IMR-90 (cell line): ENCODE measurements at regions not wholly inside any gene's neighbourhood (a gene's known extent, or its start where the extent isn't known, plus 50 kb on each side); places are given as distances from the start of the nearest gene placed in this dataset.

Experiments used
- ATAC-seq: fragments of 200-7000 bp; cut with Tn5 transposase; 2 replicates; pipeline ENCODE4 v1.9.1; 2020; ENCODE audit warnings: low read depth, mild to moderate bottlenecking, moderate library complexity
- BruUV-seq: library from RNA; stranded (reverse); fragments of 400-500 nt; replicated peaks from 2 replicates; lab custom pipeline; 2021; lab: Mats Ljungman, UMichigan
- CTCF ChIA-PET: fragments of 300-600 bp; formaldehyde crosslinking; extraction: SDS; loops from one replicate; lab custom pipeline; 2021; ENCODE audit warnings: antibody characterized with exemption; lab: Yijun Ruan, JAX
- POLR2A ChIA-PET: fragments of 300-600 bp; sonication (Branson Sonifier 250); formaldehyde crosslinking; loops from one replicate; lab custom pipeline; 2022; ENCODE audit warnings: antibody characterized with exemption; ENCODE audit not compliant: unreplicated experiment; lab: Charles Lee
- DNase-seq: peaks from one replicate; pipeline ENCODE4 v3.0.0; 2013
- H2AFZ ChIP-seq: replicated peaks from 2 replicates; pipeline ENCODE3; 2013; ENCODE audit warnings: low read length, mild to moderate bottlenecking; ENCODE audit not compliant: poor library complexity
- H2AK5ac ChIP-seq: 2 replicates; pipeline ENCODE4 v1.6.1; 2013; ENCODE audit warnings: low read depth, low read length, inconsistent platforms
- H2AK9ac ChIP-seq: replicated peaks from 2 replicates; pipeline ENCODE3; 2013; ENCODE audit warnings: mild to moderate bottlenecking, low read depth, low read length, moderate library complexity; ENCODE audit not compliant: poor library complexity
- H2BK120ac ChIP-seq: 2 replicates; pipeline ENCODE4 v1.6.1; 2013; ENCODE audit warnings: low read depth, low read length, inconsistent platforms
- H2BK15ac ChIP-seq: 3 replicates; pipeline ENCODE4 v1.6.1; 2013; ENCODE audit warnings: low read depth, low read length, inconsistent platforms
- H2BK20ac ChIP-seq: 2 replicates; pipeline ENCODE4 v1.6.1; 2013; ENCODE audit warnings: low read depth, mild to moderate bottlenecking, inconsistent platforms, low read length, moderate library complexity
- H2BK5ac ChIP-seq: 2 replicates; pipeline ENCODE4 v1.6.1; 2013; ENCODE audit warnings: mild to moderate bottlenecking, low read depth, low read length, inconsistent platforms; ENCODE audit not compliant: poor library complexity, severe bottlenecking
- H3K14ac ChIP-seq: replicated peaks from 2 replicates; pipeline ENCODE4 v1.6.1; 2013; ENCODE audit warnings: low read depth, low read length, inconsistent platforms
- H3K18ac ChIP-seq: 2 replicates; pipeline ENCODE4 v1.6.1; 2013; ENCODE audit warnings: low read depth, low read length, control low read depth
- H3K23ac ChIP-seq: 2 replicates; pipeline ENCODE4 v1.6.1; 2013; ENCODE audit warnings: low read depth, low read length, inconsistent platforms
- H3K27ac ChIP-seq: 2 replicates; pipeline ENCODE4 v1.5.1; 2013; ENCODE audit warnings: mild to moderate bottlenecking, control low read depth, low read length; ENCODE audit not compliant: insufficient read depth
- H3K27me3 ChIP-seq: 2 replicates; pipeline ENCODE4 v1.6.1; 2013; ENCODE audit warnings: low read length; ENCODE audit not compliant: control insufficient read depth, insufficient read depth
- H3K36me3 ChIP-seq: 2 replicates; pipeline ENCODE4 v1.6.1; 2013; ENCODE audit warnings: low read length, mixed read lengths; ENCODE audit not compliant: control insufficient read depth, insufficient read depth
- H3K4ac ChIP-seq: 2 replicates; pipeline ENCODE4 v1.6.1; 2013; ENCODE audit warnings: low read depth, low read length, inconsistent platforms
- H3K4me1 ChIP-seq: 2 replicates; pipeline ENCODE4 v1.6.1; 2013; ENCODE audit warnings: low read length, mixed read lengths; ENCODE audit not compliant: control insufficient read depth, insufficient read depth
- H3K4me2 ChIP-seq: 2 replicates; pipeline ENCODE4 v1.6.1; 2013; ENCODE audit warnings: low read depth, mild to moderate bottlenecking, control low read depth, low read length, moderate library complexity
- H3K4me3 ChIP-seq: 2 replicates; pipeline ENCODE4 v1.5.1; 2013; ENCODE audit warnings: low read depth, mild to moderate bottlenecking, control low read depth, low read length, moderate library complexity; ENCODE audit not compliant: insufficient read depth
- H3K56ac ChIP-seq: 2 replicates; pipeline ENCODE4 v1.6.1; 2013; ENCODE audit warnings: low read length, inconsistent platforms; ENCODE audit not compliant: insufficient read depth; ENCODE audit errors: extremely low read depth
- H3K79me1 ChIP-seq, 2 experiments: 2 replicates each; pipeline ENCODE4 v1.6.1; 2013; ENCODE audit warnings: low read length in 2 of 2, inconsistent platforms in 1 of 2, low read depth in 1 of 2
- H3K9ac ChIP-seq: 2 replicates; pipeline ENCODE4 v1.6.1; 2013; ENCODE audit warnings: low read depth, low read length, control low read depth
- H3K9me1 ChIP-seq: 2 replicates; pipeline ENCODE4 v1.6.1; 2013; ENCODE audit warnings: low read length, inconsistent platforms; ENCODE audit not compliant: insufficient read depth
- H3K9me3 ChIP-seq: 2 replicates; pipeline ENCODE4 v1.6.1; 2013; ENCODE audit warnings: low read length; ENCODE audit not compliant: control insufficient read depth, insufficient read depth
- H4K20me1 ChIP-seq: 2 replicates; pipeline ENCODE4 v1.6.1; 2013; ENCODE audit warnings: low read length, inconsistent platforms; ENCODE audit not compliant: insufficient read depth
- H4K5ac ChIP-seq: 2 replicates; pipeline ENCODE4 v1.6.1; 2013; ENCODE audit warnings: mild to moderate bottlenecking, low read depth, low read length, control low read depth
- H4K8ac ChIP-seq, 2 experiments: 2 replicates each; pipeline ENCODE4 v1.6.1; 2013; ENCODE audit warnings: low read depth in 2 of 2, low read length in 2 of 2, control low read depth in 1 of 2, inconsistent platforms in 1 of 2
- H4K91ac ChIP-seq: 2 replicates; pipeline ENCODE4 v1.6.1; 2013; ENCODE audit warnings: low read depth, low read length, inconsistent platforms; ENCODE audit not compliant: insufficient read depth
- BHLHE40 ChIP-seq: fragments of 150-350 bp; IDR thresholded peaks from 2 replicates; pipeline ENCODE4 v1.6.1; 2016; ENCODE audit warnings: mild to moderate bottlenecking, low read depth, low read length
- CHD1 ChIP-seq: IDR thresholded peaks from 2 replicates; pipeline ENCODE4 v1.6.1; 2012; ENCODE audit warnings: low read depth, low read length, improper control_type of control experiment
- ELK1 ChIP-seq: fragments of 150-350 bp; IDR thresholded peaks from 2 replicates; pipeline ENCODE4 v1.6.1; 2016; ENCODE audit warnings: low read depth, mild to moderate bottlenecking, low read length, moderate library complexity, borderline replicate concordance
- FOS ChIP-seq: fragments of 150-350 bp; IDR thresholded peaks from 2 replicates; pipeline ENCODE4 v1.6.1; 2016; ENCODE audit warnings: low read depth, low read length
- MAFK ChIP-seq: IDR thresholded peaks from 2 replicates; pipeline ENCODE4 v1.6.1; 2012; ENCODE audit warnings: low read depth, low read length, improper control_type of control experiment
- RAD21 ChIP-seq: IDR thresholded peaks from 2 replicates; pipeline ENCODE4 v1.6.1; 2012; ENCODE audit warnings: low read length, improper control_type of control experiment
- RCOR1 ChIP-seq: IDR thresholded peaks from 2 replicates; pipeline ENCODE4 v1.6.1; 2012; ENCODE audit warnings: mild to moderate bottlenecking, low read length, improper control_type of control experiment; ENCODE audit not compliant: insufficient replicate concordance
- RFX5 ChIP-seq: IDR thresholded peaks from 2 replicates; pipeline ENCODE4 v1.8.0; 2012; ENCODE audit warnings: low read depth, mild to moderate bottlenecking, low read length, moderate library complexity
- USF2 ChIP-seq: fragments of 150-350 bp; IDR thresholded peaks from 2 replicates; pipeline ENCODE4 v1.6.1; 2017; ENCODE audit warnings: mild to moderate bottlenecking, antibody characterized with exemption, low read length, low read depth
- WGBS, 2 experiments: methylation state at CpG; one replicate each; pipeline versions ENCODE4 v1.1.5 to v1.1.7; 2013; ENCODE audit warnings: missing lambda C conversion rate in 2 of 2; ENCODE audit not compliant: insufficient read length in 1 of 2; ENCODE audit errors: extremely low coverage in 2 of 2; 5-methylcytosine and 5-hydroxymethylcytosine counted together
- dilution Hi-C: fragments of 300-500 bp; cut with HindIII; formaldehyde crosslinking; loops from one replicate; pipeline ENCODE4 v1.14.3; 2018; ENCODE audit warnings: low sequenced_read_pairs; ENCODE audit not compliant: unreplicated experiment
- in situ Hi-C: fragments of 300-500 bp; cut with MboI; formaldehyde crosslinking; loops from 3 replicates; pipeline ENCODE4 v1.14.3; 2019; ENCODE audit warnings: low sequenced_read_pairs, inconsistent platforms, mixed read lengths
- intact Hi-C: fragments of 100-400 bp; cut with micrococcal nuclease; formaldehyde crosslinking; loops from 2 replicates; pipeline ENCODE4 v1.10.0; 2022

- Histone ChIP-seq H3K79me1 (no peaks in the 10 kb centered on the region), H4K91ac (no peak overlapping the region), H4K8ac (no peak overlapping the region; a peak in 1 of 4 replicates), H3K4me1 (peaks cover 4% of the 10 kb centered on the region; the same call in 1 of the 2 replicates), H2BK20ac (no peak overlapping the region), H2BK120ac (no peak overlapping the region), H3K18ac (no peak overlapping the region), H2AFZ (no peak overlapping the region), H3K14ac (no peak overlapping the region), H3K4me3 (no peak overlapping the region), H2BK5ac (no peak overlapping the region), H3K4me2 (no peak overlapping the region), H3K9ac (no peak overlapping the region), H3K27ac (no peak overlapping the region), H3K56ac (no peak overlapping the region), H2AK5ac (no peak overlapping the region), H2AK9ac (no peak overlapping the region), H4K5ac (no peak overlapping the region), H4K20me1 (no peaks in the 10 kb centered on the region), H3K9me1 (no peaks in the 10 kb centered on the region), H3K4ac (no peak overlapping the region), H3K27me3 (no peaks in the 10 kb centered on the region), H2BK15ac (no peak overlapping the region), H3K9me3 (no peaks in the 10 kb centered on the region), H3K36me3 (no peaks in the 10 kb centered on the region), H3K23ac (no peak overlapping the region)
- ATAC-seq (no peak), DNase-seq (no peak)
- intact Hi-C loops (no loop called here), dilution Hi-C loops (no loop called here), in situ Hi-C loops (no loop called here)
- TF ChIP-seq RCOR1 = no peak
- TF ChIP-seq BHLHE40 = no peak
- no peak for TF ChIP-seq MAFK
- no peak for TF ChIP-seq USF2
- TF ChIP-seq RFX5 = no peak
- TF ChIP-seq RAD21 = no peak
- no peak for TF ChIP-seq FOS
- no peak for TF ChIP-seq CHD1
- no peak for TF ChIP-seq ELK1
- no CpG with 5 or more reads among the region's 2 CpGs for WGBS, 2 experiments
- POLR2A ChIA-PET = no interaction called here
- no TSS peak for BruUV-seq
- CTCF ChIA-PET = no interaction called here
Measured at GRCh38 chr21:27108701-27109100, 141.8 kb upstream of the ADAMTS5 start.
